Smooth muscle cell (in vitro differentiated cells): ENCODE measurements at regions not wholly inside any gene's neighbourhood (a gene's known extent, or its start where the extent isn't known, plus 50 kb on each side); places are given as distances from the start of the nearest gene placed in this dataset.

Source experiments
- DNase-seq: peaks from one replicate; lab custom pipeline; 2025; ENCODE audit not compliant: unreplicated experiment; lab: John Stamatoyannopoulos, UW
- H2AFZ ChIP-seq: fragments of 200-600 bp; sonication (generic); 2 replicates; pipeline ENCODE4 v1.6.0; 2016; ENCODE audit warnings: antibody characterized with exemption, low read depth, mild to moderate bottlenecking
- H3F3A ChIP-seq: fragments of 200-600 bp; sonication (generic); 2 replicates; pipeline ENCODE4 v1.6.0; 2017; ENCODE audit warnings: antibody characterized with exemption, low read depth
- H3K27ac ChIP-seq: fragments of 200-600 bp; sonication (generic); 2 replicates; pipeline ENCODE4 v1.5.1; 2016; ENCODE audit warnings: low read depth, mild to moderate bottlenecking
- H3K27me3 ChIP-seq: fragments of 200-600 bp; sonication (generic); 2 replicates; pipeline ENCODE4 v1.6.1; 2016; ENCODE audit warnings: low read depth, mild to moderate bottlenecking
- H3K36me3 ChIP-seq: fragments of 200-600 bp; sonication (generic); 2 replicates; pipeline ENCODE4 v1.5.1; 2016; ENCODE audit warnings: low read depth
- H3K4me1 ChIP-seq: fragments of 200-600 bp; sonication (generic); 2 replicates; pipeline ENCODE4 v1.5.1; 2016; ENCODE audit warnings: low read depth
- H3K4me2 ChIP-seq: fragments of 200-600 bp; sonication (generic); 2 replicates; pipeline ENCODE4 v1.6.0; 2016; ENCODE audit warnings: mild to moderate bottlenecking
- H3K4me3 ChIP-seq: fragments of 200-600 bp; sonication (generic); 2 replicates; pipeline ENCODE4 v1.5.1; 2016; ENCODE audit warnings: mild to moderate bottlenecking
- H3K79me2 ChIP-seq: fragments of 200-600 bp; sonication (generic); 2 replicates; pipeline ENCODE4 v1.6.0; 2016; ENCODE audit warnings: low read depth, mild to moderate bottlenecking
- H3K9ac ChIP-seq: fragments of 200-600 bp; sonication (generic); 2 replicates; pipeline ENCODE4 v1.6.0; 2016; ENCODE audit warnings: low read depth
- H3K9me3 ChIP-seq: fragments of 200-600 bp; sonication (generic); replicated peaks from 2 replicates; pipeline ENCODE4 v1.5.1; 2016; ENCODE audit warnings: low read depth
- H4K20me1 ChIP-seq: fragments of 200-600 bp; sonication (generic); 2 replicates; pipeline ENCODE4 v1.6.0; 2016; ENCODE audit warnings: low read depth
- CTCF ChIP-seq: fragments of 200-600 bp; sonication (generic); IDR thresholded peaks from 2 replicates; pipeline ENCODE4 v1.5.1; 2017; ENCODE audit warnings: borderline replicate concordance, mild to moderate bottlenecking, antibody characterized with exemption; ENCODE audit not compliant: insufficient read depth, poor library complexity, severe bottlenecking
- WGBS: methylation state at CpG from one replicate; pipeline ENCODE4 v1.1.7; 2016; ENCODE audit warnings: low lambda C conversion rate; 5-methylcytosine and 5-hydroxymethylcytosine counted together

- Histone ChIP-seq H3K4me1 (no peaks in the 10 kb centered on the region), H3F3A (no peaks in the 10 kb centered on the region), H4K20me1 (no peaks in the 10 kb centered on the region), H3K4me2 (no peak overlapping the region), H3K36me3 (no peaks in the 10 kb centered on the region), H3K4me3 (no peak overlapping the region), H3K27me3 (no peaks in the 10 kb centered on the region), H2AFZ (no peak overlapping the region), H3K9me3 (peaks cover 4% of the 10 kb centered on the region), H3K9ac (no peak overlapping the region), H3K27ac (no peak overlapping the region), H3K79me2 (no peaks in the 10 kb centered on the region)
- no peak for TF ChIP-seq CTCF
- WGBS = 77% methylated on average over 9 of the region's 9 CpGs
- no peak for DNase-seq
Observed at GRCh38 chr17:22469101-22469880, 777.0 kb downstream of the KCNJ18 start.

DNA sequence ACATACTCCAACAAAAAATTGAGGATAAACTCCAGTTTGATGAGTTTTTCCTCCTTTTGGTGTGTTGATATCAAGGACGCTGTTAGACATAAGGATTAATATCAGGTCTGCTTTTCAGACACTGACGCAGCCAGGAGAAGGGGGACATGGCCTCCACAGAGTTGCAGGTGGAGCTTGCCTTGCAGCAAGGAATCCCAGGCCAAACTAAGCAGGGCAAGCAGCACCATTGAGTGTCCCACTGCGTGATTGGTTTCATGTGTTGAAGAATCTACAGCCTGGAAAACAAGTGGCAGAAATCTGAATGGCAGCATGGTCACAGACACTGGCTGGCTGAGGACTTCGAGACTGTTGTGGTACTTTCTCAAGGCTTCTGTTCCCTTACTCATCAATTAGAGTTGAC is 777.6 kb downstream of the KCNJ18 start:
- WGBS = 58% methylated on average over 4 of the region's 4 CpGs
- H3K36me3 ChIP-seq = no peaks in the 10 kb centered on the region
- no peak overlapping the region for H2AFZ ChIP-seq
- no peaks in the 10 kb centered on the region for H3K79me2 ChIP-seq
- TF ChIP-seq CTCF = no peak
- no peak overlapping the region for H3K4me2 ChIP-seq
- no peak overlapping the region for H3K4me3 ChIP-seq
- H3K27me3 ChIP-seq = no peaks in the 10 kb centered on the region
- no peaks in the 10 kb centered on the region for H3K4me1 ChIP-seq
- no peak for DNase-seq
- peaks cover 4% of the 10 kb centered on the region for H3K9me3 ChIP-seq
- no peak overlapping the region for H3K9ac ChIP-seq
- no peaks in the 10 kb centered on the region for H4K20me1 ChIP-seq
- H3F3A ChIP-seq = no peaks in the 10 kb centered on the region
- no peak overlapping the region for H3K27ac ChIP-seq

DNA sequence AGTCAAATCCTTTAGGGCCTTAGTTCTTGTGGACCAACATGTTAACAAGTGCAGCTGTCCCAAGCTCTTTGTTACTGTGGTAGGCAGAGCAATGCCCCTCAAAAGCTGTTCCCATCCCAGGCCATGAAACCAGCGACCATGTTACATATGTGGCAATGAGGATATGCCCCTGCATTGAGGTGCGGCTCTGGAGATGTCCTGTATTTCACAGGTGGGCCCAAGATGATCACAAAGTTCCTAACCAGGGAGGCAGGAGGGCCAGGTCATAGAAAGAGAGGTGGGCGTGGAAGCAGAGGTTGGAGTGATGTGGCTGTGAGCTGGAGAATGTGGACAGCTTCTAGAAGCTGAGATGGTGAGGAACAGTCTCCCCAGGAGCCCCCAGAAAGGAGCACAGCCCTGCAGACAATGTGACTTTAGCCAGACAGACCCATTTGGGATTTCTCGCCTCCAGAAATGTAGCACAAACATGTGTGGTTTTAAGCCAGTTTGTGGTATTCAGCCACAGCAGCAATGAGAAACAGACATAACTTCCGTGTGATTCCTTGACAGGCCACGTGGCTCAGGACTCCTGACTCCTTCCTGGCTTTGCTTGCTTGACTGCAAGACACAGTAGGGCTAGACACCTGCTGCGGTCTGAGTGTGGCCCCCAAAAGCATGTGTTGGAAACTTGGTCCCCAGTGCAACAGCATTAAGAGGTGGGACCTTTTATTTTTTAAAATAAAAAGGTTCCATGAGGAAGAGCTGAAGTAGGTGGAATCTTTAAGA is 778.3 kb downstream of the KCNJ18 start:
- Histone ChIP-seq H2AFZ (no peak overlapping the region), H3K36me3 (no peaks in the 10 kb centered on the region), H3K9me3 (peaks cover 4% of the 10 kb centered on the region), H3K27me3 (no peaks in the 10 kb centered on the region), H4K20me1 (no peaks in the 10 kb centered on the region), H3K4me1 (no peaks in the 10 kb centered on the region), H3K9ac (no peak overlapping the region), H3K4me2 (no peak overlapping the region), H3K4me3 (no peak overlapping the region), H3K27ac (no peak overlapping the region), H3K79me2 (no peaks in the 10 kb centered on the region), H3F3A (no peaks in the 10 kb centered on the region)
- WGBS = 62% methylated on average over 7 of the region's 7 CpGs
- no peak for DNase-seq
- TF ChIP-seq CTCF = no peak

- H3F3A ChIP-seq = no peaks in the 10 kb centered on the region
- no peaks in the 10 kb centered on the region for H3K27me3 ChIP-seq
- DNase-seq = no peak
- H2AFZ ChIP-seq = no peak overlapping the region
- no peak overlapping the region for H3K4me3 ChIP-seq
- no peak overlapping the region for H3K4me2 ChIP-seq
- H3K79me2 ChIP-seq = no peaks in the 10 kb centered on the region
- no peaks in the 10 kb centered on the region for H3K4me1 ChIP-seq
- H3K36me3 ChIP-seq = no peaks in the 10 kb centered on the region
- no peak overlapping the region for H3K27ac ChIP-seq
- no peak overlapping the region for H3K9ac ChIP-seq
- 83% methylated on average over 3 of the region's 3 CpGs for WGBS
- H3K9me3 ChIP-seq = no peaks in the 10 kb centered on the region
- no peaks in the 10 kb centered on the region for H4K20me1 ChIP-seq
- TF ChIP-seq CTCF = no peak
Observed at GRCh38 chr17:22484826-22485225, 792.5 kb downstream of the KCNJ18 start.
